RWPE2 (cell line): ENCODE measurements at regions not wholly inside any gene's neighbourhood (a gene's known extent, or its start where the extent isn't known, plus 50 kb on each side); places are given as distances from the start of the nearest gene placed in this dataset.

ENCODE experiments used
- ATAC-seq: fragments of 200-7000 bp; cut with Tn5 transposase; 3 replicates; pipeline ENCODE4 v1.9.1; 2021; ENCODE audit warnings: low read depth
- DNase-seq: peaks from one replicate; pipeline ENCODE4 v3.0.0-alpha.2; 2020; ENCODE audit warnings: low spot score
- H3K27ac ChIP-seq: fragments of 450-650 bp; 2 replicates; pipeline ENCODE4 v1.5.1; 2017; ENCODE audit warnings: mild to moderate bottlenecking; ENCODE audit not compliant: poor library complexity, severe bottlenecking
- H3K27me3 ChIP-seq: fragments of 250-450 bp; sonication (Bioruptor Pico); 2 replicates; pipeline ENCODE4 v1.5.1; 2021; ENCODE audit warnings: mild to moderate bottlenecking, moderate library complexity; ENCODE audit not compliant: insufficient read depth, poor library complexity, severe bottlenecking
- H3K36me3 ChIP-seq: fragments of 250-450 bp; sonication (Bioruptor Pico); 2 replicates; pipeline ENCODE4 v1.5.1; 2020; ENCODE audit warnings: low read depth, mild to moderate bottlenecking, moderate library complexity
- H3K4me1 ChIP-seq: fragments of 250-450 bp; sonication (Bioruptor Pico); 2 replicates; pipeline ENCODE4 v1.5.1; 2021; ENCODE audit warnings: mild to moderate bottlenecking, moderate library complexity; ENCODE audit not compliant: insufficient read depth, poor library complexity, severe bottlenecking
- H3K4me3 ChIP-seq: fragments of 250-450 bp; sonication (Bioruptor Pico); 2 replicates; pipeline ENCODE4 v1.5.1; 2021; ENCODE audit warnings: mild to moderate bottlenecking, moderate library complexity; ENCODE audit not compliant: severe bottlenecking
- H3K9me3 ChIP-seq: fragments of 250-450 bp; sonication (Bioruptor Pico); 2 replicates; pipeline ENCODE4 v1.5.1; 2021; ENCODE audit warnings: mild to moderate bottlenecking, moderate library complexity; ENCODE audit not compliant: severe bottlenecking
- CTCF ChIP-seq: fragments of 450-650 bp; IDR thresholded peaks from one replicate; pipeline ENCODE4 v1.5.1; 2017; ENCODE audit warnings: mild to moderate bottlenecking, moderate library complexity; ENCODE audit not compliant: poor library complexity, severe bottlenecking

DNA sequence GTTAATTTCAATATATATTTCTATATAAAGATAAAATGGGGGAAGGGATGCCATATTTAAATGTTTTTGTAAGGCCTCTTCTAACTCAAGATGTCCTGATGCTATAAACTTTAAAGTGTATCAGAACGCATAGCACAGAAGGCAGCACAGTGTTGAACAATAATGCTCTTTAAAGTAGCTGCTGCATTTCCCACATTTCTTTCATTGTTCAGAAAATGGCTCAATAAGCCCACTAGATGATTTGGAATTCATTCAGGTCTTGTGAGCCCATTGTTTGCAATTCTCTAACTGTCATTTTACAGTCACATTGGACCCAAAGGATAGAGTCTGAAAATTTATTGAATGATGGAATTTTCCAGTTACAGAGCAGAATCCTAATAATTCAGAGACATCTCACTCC lies 64.0 kb upstream of the PCED1B start:
- Histone ChIP-seq H3K36me3 (no peaks in the 10 kb centered on the region), H3K9me3 (no peaks in the 10 kb centered on the region), H3K4me1 (peaks cover 25% of the 10 kb centered on the region), H3K4me3 (no peak overlapping the region), H3K27ac (no peak overlapping the region), H3K27me3 (no peaks in the 10 kb centered on the region)
- ATAC-seq (no peak), DNase-seq (no peak)
- no peak for TF ChIP-seq CTCF

- DNase-seq, result no peak
- no peaks in the 10 kb centered on the region for H3K9me3 ChIP-seq
- no peak for TF ChIP-seq CTCF
- peaks cover 39% of the 10 kb centered on the region for H3K4me1 ChIP-seq
- no peak overlapping the region for H3K4me3 ChIP-seq
- ATAC-seq, result no peak
- peak overlapping the region; percentile 91 for H3K27ac ChIP-seq
- no peaks in the 10 kb centered on the region for H3K36me3 ChIP-seq
- no peaks in the 10 kb centered on the region for H3K27me3 ChIP-seq
Measured at GRCh38 chr12:47017041-47017713, 62.2 kb upstream of the PCED1B start.

DNA sequence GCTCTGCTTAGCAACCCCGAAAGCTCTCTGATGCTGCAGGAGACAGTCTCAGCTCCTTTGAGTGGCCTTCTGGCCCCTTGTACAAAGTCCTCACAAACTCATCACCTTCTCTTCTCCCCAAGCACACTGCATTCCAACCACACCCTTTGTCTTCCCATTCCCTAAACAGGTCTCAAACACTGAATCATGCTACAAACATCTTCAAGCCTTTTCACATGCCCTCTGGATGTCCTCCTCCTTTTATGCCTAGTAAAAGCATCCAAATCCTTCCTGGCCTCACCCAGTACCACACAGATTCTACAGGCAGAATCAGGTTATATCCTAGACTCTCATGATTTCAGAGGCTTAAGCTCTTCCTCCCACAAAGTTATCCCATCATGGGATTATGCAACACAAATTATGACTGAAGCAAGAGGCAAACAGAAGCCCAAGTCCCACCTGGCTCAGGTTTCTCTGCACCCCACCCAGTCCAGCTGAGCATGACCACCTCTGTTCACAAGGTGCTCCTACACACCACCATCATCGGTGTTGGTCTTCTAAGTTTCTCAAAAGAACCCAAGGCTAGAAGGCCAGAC lies 61.4 kb upstream of the PCED1B start:
- H3K4me3 ChIP-seq, result no peak overlapping the region
- peak; percentile 90 for ATAC-seq
- no peaks in the 10 kb centered on the region for H3K27me3 ChIP-seq
- DNase-seq, result peak; percentile 44
- peak overlapping the region; percentile 91 for H3K27ac ChIP-seq
- no peaks in the 10 kb centered on the region for H3K9me3 ChIP-seq
- no peaks in the 10 kb centered on the region for H3K36me3 ChIP-seq
- TF ChIP-seq CTCF, result no peak
- H3K4me1 ChIP-seq, result peaks cover 47% of the 10 kb centered on the region

GRCh38 chr12:47020211-47020821 lies 59.1 kb upstream of the PCED1B start:
- no peaks in the 10 kb centered on the region for H3K9me3 ChIP-seq
- H3K4me3 ChIP-seq, result no peak overlapping the region
- no peaks in the 10 kb centered on the region for H3K36me3 ChIP-seq
- no peak for TF ChIP-seq CTCF
- H3K27me3 ChIP-seq, result no peaks in the 10 kb centered on the region
- ATAC-seq, result no peak
- H3K4me1 ChIP-seq, result peaks cover 54% of the 10 kb centered on the region
- peak overlapping the region; percentile 84 for H3K27ac ChIP-seq
- no peak for DNase-seq

- H3K9me3 ChIP-seq, result no peaks in the 10 kb centered on the region
- no peak overlapping the region for H3K4me3 ChIP-seq
- ATAC-seq, result peak; percentile 60
- H3K4me1 ChIP-seq, result peaks cover 54% of the 10 kb centered on the region
- no peak for DNase-seq
- H3K36me3 ChIP-seq, result no peaks in the 10 kb centered on the region
- no peaks in the 10 kb centered on the region for H3K27me3 ChIP-seq
- peak overlapping the region; percentile 84 for H3K27ac ChIP-seq
- TF ChIP-seq CTCF, result peak; percentile 90
Measured at GRCh38 chr12:47021298-47021697, 58.1 kb upstream of the PCED1B start.
